HK-2 (cell line): ENCODE measurements at regions not wholly inside any gene's neighbourhood (a gene's known extent, or its start where the extent isn't known, plus 50 kb on each side); places are given as distances from the start of the nearest gene placed in this dataset.

Experiments used
- DNase-seq: peaks from one replicate; pipeline ENCODE4 v3.0.0-alpha.2; 2018; ENCODE audit not compliant: unreplicated experiment

DNA sequence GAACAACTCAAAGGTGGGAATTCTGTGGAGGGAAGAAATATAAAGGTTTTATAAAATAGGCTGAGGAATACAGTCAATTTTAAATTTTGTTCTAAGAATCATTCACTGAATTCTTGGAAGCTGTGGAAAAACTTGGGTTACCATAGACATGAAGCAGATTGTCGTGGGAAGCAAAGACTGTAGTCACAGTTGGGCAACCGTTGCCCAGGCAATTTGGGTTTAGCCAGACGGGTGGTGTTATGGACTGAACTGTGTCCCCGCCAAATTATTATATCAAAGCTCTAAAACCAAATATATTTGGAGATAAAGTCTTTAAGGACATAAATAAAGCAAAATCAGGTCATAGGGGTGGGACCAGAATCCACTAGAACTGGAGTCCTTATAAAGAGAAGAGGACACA, 463.7 kb upstream of the CTNND2 start:
- DNase-seq: no peak

DNA sequence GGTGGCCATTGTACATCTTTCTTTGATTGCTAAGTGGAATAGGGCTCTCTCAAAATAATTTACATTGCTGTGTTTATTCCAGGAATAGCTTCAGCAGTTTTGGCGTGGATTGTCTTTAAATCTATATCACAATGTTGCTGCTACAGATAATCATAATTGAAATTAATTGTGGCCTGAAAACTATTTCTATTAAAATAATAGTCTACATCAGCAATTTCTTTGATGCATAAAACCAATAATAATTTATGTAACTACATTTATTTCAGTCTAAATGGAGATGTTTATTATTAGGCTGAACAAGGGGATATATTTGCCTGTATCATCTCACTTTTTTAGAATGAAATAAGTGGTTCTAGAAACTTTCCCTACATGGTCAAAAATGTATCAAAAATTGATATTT, 456.0 kb upstream of the CTNND2 start:
- DNase-seq: no peak

DNA sequence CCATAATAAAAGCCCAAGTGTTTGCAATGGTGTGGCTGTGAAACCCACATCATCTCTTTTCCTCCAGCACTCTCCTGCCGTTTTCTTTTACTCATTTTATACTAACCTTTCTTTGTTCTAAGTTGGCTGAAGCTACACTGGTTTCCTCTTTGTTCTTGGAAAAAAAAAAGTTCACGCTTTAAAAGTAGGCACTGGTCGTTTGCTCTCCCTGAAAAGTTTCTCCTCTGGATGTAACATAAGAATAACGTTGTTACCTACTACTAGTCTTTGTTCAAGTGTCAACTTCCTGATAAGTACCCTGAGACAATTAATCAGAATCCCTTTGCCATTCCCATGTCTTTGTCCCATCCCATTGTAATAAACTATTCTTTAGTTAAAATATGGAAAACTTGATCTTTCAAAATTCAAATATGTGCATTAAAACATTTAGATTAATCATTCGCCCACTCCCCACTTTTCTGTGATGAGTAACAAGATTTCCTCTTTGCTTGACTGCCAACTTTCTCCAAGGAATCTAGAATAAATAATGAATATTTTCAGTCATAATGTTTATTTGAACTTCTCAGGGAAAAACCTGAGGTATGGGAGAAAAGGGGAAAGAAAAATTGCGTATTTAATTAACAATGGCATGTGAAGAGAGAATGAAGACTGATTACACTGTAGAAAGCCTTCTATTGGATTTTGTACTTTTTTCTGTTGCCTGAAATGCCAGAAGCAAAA, 454.3 kb upstream of the CTNND2 start:
- no peak for DNase-seq

DNA sequence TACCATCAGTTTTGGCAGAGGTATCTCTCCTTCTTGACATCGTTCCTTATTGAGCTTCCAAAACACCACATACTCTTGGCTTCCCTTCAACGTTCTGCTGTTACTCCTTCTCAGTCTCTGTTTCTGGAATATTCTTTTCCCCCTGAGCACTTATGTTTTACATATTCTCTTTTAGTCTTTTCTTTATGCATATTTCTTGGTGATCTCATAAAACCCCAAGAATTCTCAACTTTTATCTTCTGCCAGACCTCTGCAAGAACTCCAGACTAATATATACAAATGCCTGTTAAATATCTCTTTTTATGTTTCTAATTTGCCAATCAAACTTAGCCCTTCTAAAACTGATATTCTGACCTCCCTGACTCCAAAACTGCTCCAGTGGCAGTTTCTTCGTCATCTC, 453.4 kb upstream of the CTNND2 start:
- no peak for DNase-seq

DNA sequence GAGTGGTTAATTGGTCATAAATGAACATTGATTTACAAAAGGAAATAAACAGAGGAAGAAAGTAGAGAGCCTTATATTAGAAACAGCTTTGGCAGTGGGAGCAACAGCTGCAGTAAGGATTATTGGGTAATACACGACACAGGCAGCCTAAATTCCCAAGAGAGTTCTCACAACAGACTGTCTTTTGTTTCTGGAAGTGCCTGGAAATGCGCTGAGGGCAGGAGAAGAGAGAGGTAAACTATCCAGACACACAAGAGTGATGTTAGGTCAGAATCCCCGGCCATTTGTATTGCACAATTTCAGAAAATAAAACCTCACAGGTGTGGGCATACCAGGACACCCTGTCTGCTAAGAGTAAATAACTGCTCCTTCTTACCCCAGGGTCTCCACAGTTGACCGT, 450.4 kb upstream of the CTNND2 start:
- DNase-seq: no peak

DNA sequence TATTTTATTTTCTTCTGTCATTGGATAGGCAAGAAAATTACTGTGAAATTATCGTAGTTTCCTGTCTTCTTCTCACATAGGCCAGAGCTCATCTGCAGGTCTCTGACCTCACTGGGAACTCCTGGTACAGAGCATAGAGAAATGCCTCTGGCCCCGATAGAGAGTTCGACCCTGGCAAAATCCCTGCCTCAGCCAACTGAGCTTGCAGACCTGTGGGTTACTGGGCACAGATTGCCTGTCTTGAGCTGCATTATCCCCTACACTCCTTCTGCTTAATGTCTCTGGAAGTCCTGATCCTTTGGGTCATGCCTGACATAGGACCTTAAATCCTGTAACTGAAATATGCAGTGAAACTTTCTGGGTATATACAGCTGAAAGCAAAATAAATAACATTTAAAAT, 439.3 kb upstream of the CTNND2 start:
- no peak for DNase-seq

DNA sequence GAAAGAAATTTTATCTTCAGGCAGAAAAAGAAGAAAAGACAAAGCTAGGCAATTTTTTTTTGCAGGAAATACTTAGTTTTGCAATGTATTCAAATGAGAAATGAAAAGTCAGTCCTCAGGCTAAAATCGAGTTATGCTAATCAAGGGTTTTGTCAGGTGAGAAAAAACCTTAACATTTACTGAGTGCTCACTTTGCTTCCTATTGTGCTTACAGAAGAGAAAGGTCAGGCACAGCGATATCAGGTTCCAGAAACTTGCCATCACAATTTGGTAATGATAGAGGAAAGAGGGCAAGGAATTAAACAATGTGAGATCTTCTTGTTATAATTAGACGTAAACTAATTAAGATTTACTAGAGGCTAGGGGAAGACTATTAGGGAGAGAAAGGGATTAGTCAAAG, 431.7 kb upstream of the CTNND2 start:
- DNase-seq: no peak

DNA sequence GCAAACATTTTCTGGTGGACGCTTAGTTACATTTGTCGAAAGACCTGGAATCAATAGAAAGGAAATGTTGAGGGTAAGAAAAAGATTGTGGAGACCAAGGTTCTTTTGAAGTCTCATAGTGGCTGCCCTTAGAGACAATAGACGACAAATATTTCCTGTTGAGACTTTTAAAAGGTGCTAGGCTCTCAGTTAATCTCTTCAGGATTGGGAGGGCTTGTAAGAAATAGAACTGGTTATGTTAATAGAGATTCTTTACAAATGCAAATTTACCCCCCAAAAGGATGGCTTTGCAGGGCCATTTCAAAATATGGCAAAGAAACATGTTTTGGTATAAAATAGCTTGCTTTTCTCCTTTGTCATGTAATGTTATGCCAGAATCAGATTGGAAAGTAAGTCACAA, 428.2 kb upstream of the CTNND2 start:
- no peak for DNase-seq

DNA sequence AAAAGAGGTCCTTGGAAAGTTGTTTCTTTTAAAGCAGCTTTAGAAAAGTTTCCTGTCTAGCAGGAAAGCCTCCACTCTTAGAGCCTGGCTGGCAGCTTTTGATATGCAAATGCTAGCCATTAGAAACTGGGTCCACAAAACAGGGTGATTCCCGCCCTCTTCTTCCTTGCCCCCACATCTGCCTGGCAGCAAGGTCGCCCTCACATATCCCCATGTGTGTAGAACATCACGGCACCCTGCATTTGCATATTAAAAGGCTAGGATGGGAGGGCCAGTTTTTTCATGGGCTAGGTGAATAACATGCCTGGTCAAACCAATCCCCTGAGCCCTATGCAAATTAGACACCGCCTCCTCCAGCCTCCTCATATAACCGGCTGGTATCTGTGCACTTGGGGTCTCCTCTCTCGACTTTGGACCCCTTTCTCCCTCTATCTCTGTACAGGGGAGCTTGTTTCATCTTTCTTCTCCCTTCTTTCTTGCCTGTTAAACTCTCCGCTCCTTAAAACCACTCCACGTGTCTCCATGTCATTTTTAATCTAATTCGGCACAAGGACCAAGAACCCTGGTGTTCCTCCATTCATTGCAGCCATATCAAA, 426.8 kb upstream of the CTNND2 start:
- no peak for DNase-seq

DNA sequence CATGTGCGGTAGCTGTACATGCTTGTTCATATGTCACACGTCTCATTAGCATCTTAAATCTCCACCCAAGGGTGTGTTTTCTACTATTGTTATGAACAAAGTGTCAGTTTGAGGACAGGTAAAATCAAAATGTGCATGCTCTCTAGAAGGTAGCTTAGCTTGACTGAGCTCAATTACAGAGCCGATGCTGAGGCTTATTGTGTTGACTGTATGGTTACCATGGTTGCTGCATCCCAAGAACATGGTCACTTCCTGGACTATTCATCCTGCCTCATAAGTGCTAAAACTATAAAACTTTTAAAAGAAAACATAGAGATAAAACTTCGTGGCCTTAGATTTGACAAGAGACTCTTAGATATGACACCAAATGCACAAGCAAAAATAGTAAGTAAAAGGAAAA, 426.1 kb upstream of the CTNND2 start:
- no peak for DNase-seq

DNA sequence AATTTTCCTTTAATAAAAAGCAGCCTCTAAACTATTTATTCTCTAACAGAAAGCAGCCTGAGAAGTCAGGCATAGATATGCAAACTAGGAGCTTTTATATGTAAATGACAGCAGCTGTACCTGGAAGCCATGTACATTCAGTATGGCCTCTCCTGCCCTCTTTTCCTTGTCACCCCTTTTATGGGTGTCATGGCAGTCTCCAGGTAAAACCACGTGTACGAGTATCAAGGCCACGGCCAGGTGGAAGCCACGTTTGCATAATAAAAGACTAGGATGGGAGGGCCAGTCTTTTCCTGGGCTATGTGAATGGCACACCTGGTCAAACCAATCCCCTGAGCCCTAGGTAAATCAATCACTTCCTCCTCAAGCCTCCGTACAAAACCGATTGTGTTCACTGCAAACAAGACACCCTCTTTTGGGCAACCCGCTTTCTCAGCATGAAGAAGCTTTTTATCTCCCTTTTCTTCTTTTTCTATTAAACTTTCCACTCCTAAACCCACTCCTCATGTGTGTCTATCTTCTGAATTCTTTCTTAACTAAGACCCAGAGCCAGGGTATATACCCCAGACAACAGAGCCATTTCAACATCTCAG, 419.5 kb upstream of the CTNND2 start:
- no peak for DNase-seq

DNA sequence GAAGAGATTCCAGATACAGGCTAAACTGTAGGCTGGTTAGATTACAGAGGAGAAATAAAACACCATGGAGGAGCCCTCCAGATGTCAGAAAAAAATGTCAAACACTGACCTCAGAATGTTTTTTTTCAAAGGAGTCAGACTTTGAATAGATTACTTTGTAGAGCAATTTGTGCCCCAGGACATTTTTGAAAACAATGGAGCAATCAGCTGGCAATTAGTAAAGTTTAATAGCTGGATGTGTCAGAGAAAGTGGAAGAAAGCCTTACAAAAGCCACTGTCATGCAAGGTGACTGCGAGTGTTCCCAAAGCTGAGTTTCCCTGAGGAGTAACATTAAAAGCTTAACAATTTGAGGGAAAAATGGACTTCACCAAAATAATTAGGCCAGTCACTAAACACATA, 417.8 kb upstream of the CTNND2 start:
- DNase-seq: no peak

DNA sequence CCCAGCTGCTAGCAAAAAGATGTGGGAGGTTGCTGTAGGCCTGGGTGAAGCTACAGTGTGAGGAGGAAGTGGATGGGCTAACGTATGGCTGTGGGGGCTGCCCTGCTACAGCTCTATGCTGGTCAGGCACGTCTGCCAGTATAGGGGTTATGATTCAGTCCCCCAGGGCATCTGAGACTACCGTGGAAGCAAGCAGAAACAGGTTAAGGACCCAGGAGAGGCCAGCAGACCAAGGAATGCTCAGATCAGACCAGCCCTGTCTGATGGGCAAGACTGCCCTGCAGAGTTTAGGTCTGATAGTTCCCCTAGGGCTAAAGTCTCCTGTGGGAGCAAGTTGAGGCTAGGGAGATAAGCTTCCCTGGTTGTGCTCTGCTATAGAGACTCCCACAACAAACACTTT, 416.1 kb upstream of the CTNND2 start:
- no peak for DNase-seq

DNA sequence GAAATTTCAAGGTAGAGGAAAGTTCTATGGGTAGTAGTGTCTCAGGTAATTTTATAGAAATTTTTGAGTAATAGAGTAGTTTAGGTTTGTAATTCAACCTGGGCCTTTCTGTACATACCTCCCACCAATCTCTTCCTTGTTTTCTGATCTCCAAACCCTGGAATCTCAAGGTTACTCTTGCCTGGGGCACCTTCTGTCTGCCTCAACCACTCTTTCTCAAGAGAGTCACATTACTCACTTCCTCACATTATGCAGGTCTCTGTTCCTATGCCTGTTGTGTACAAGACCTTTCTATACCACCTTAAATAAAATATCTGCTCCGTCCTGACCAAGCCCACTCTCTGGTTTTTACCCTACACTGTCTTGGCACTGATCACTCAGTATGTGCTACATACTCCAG, 412.6 kb upstream of the CTNND2 start:
- no peak for DNase-seq

DNA sequence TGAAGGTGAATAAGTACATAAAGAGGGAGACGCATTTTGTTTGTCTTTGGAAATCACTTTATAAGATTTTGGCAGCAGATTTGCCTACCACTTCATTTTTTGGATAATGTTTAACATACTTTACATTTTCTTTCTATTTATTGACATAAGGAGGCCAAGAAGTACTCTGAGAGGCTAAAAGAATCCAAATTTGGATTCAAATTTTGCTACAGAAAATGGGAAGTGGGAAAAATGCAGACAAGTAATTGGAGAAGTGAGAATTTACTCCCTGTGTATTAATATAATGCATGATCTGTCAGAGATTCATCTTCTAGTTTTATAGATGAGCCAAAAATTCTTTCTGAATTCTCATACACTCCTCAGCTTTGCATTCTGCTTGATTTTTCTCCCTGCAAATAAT, 411.2 kb upstream of the CTNND2 start:
- DNase-seq: no peak

DNA sequence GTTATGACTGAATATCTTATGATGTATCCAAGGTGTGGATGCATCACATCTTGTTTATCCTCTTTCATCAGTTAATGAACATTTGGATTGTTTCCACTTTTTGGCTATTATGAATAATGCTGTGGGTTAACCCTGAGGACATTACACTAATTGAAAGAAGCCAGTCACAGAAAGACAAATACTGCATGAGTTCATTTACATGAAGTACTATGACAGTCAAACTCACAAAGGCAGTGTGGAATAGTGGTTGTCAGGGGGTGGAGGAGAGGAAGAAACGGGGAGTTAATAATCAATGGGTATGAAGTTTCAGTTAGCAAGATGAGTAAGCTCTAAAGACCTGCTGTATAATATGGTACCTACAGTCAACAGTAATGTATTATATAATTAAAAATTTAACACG, 409.4 kb upstream of the CTNND2 start:
- no peak for DNase-seq

DNA sequence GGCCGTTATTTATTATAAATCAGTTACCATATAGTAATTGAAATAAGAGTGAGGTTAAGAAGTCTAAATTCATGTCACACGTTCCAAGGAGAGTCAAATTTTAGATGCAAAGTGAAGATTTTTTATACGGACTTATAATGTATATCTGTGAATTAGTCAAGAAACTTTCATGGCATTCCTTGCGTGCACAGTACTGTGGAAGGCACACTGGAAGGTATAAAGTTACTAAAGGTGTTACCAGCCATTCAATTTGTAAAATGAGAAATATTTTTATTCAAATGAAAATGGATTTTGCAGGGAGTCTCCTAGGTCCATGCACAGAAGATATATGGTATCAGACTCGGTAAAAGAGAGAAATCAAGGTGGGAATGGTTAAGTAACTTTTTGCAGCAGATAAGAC, 408.1 kb upstream of the CTNND2 start:
- DNase-seq: no peak

DNA sequence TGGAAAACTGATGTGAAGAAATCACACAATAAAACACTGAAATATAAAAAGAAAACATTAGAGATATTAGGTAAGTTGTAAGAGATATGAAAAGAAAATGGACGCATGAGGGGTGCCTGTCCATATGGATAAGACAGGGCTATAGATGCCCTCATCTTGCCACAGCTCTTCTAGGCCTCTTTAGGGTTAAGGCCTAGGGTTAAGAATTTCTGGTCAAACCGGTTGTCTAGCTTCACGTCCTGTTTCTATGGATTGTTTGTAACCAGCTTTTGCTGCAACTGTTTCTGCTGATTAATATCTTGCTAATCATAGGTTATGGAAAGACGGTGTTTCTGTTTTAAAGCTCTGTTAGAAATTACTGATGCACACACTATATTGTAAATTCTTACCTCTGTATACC, 389.9 kb upstream of the CTNND2 start:
- DNase-seq: no peak

DNA sequence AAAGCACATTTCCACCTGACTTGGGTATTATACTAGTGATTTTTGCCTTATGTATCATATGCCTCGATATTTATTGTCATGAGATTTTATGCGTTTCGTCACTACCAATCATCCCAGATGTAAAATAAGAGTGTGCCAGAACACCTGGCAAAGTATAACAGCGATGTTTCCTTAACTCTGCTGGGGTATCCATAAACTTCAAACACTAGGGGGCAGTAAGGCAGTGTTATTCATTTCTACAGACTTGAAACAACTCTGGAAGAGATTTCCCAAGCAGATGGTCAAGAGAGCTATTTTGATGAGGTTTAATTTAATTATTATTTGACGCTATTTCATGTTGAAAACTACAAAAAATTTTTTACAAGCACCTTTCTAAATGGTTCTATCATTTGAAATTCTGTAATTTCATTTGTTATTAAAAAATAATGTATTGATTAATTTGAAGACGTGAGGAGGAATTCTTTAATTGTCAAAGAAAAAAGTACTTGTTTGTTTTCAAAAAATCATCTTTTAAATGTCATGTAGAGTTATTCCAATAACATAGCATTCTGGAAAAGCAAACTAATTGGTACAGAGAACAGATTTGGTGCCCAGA, 388.5 kb upstream of the CTNND2 start:
- DNase-seq: no peak

DNA sequence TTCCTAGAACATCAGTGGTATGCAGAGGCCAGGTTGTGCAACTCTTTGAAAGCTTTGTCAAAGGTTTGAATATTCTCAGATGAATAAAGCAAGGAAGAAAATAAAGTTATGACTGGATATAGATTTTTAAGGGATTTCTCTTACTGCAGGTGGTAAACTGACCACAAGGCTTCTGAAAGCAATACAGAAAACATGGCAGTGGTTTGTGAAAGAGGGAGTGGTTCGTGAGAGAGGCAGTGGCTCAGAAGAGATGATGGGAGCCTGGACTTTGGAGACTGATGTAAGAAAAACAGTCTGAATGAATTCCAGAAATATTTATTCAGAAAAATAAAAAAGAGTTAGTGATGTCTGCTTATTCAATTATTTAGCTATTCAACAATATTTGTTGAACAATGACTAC, 380.4 kb upstream of the CTNND2 start:
- DNase-seq: no peak

DNA sequence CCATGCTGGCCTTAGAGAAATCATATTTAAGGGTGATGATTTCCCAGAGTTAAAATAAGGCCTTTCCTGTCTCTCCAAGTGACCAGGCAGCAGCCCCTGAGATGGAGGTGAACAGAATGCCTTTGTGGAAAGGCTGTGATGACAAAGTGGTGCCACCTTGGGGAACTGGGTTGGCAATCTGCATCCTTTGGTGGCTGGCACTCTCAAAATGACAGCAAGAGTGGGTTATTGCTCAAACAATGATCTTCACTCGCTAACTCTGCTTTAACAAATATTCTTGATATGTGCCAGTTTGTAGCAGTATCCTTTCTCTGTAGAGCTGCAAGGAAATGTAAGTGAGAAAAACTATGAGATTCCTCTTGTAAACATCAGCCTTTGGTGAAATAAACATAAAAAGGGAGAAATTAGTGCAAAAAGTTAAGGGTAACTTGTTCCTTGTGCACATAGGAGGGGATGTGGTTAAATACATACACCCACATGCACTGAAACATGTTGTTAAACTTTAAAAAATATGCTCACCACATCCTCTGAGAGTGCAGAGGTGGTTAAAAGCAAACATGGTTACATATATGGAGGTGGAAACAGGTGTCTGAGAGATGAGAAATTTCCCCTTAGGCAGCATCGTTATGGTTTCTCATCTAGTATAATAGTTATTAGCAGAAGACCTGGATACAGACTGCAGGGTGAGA, 373.4 kb upstream of the CTNND2 start:
- DNase-seq: no peak

DNA sequence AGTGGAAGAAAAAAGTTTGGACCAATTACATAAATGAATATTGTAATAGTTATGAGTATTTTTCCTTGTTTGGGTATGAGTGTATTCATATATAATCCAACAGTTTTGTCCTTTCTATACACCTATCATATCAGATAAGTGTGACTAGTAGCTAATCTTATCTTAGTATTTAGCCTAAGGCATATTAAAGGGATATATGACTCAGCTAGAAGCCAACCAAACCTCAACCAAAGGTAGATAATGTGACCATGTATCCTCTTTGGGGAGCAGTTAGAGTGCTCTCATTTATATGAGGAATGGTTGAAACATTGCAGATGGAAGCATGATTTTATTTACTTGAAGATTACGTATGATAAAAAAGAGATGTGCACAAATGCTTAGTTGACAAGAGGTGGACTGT, 370.0 kb upstream of the CTNND2 start:
- DNase-seq: no peak

DNA sequence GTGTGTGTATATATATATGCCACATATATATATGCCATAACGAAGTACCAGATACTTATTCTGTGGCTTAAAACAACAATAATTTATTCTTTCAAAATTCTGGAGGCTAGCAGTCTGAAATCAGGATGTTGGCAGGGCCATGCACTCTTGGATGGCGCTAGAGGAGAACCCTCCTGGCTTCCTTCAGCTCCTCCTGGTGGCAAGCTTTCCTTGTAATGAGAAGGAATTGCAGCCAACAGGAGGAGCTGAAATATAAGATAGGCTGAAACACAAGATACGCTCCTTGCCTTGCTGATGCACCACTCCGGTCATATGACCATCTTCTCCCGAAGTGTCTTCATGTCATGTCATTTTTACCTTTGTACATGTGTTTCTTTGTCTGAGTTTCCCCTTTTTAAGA, 368.1 kb upstream of the CTNND2 start:
- DNase-seq: no peak
